ENCODE measurements at regions not wholly inside any gene's neighbourhood (a gene's known extent, or its start where the extent isn't known, plus 50 kb on each side); places are given as distances from the start of the nearest gene placed in this dataset.

DNA sequence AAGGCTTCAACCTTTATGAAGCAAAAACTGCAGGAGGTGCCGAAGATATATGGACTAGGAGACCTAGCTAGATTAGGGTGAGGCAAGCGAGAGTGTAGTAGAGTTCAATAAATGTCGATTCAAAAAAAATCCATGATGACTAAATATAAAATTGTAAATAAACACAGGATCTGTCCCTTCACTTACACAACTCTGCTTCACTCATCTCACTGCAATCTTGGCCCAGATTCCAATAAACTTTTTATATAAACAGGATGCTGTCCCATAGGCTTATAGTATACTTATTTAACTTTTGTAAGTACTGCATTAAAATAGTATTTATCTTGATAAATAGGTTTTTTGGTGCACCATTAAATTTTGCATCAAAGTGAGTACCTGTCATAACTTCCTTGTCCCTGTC is 648.4 kb upstream of the NRSN1 start:
- no peaks in the 10 kb centered on the region for H3K4me1 ChIP-seq (ENCODE audit: control insufficient read depth, insufficient read depth, low read length)
- H3K4me3 ChIP-seq (ENCODE audit: low read depth, low read length): no peak overlapping the region
- ChIA-PET CTCF (no interaction called here), POLR2A (no interaction called here)
- H3K9me3 ChIP-seq (ENCODE audit: control insufficient read depth, insufficient read depth, low read depth, low read length): no peaks in the 10 kb centered on the region
- no peak for TF ChIP-seq ZNF140 (tag by site-specific recombination; IDR thresholded peaks at IDR 0.05)
- TF ChIP-seq ZNF362 (tag by site-specific recombination; IDR thresholded peaks at IDR 0.05): no peak
- no peak for TF ChIP-seq HIC1 (tag by site-specific recombination; IDR thresholded peaks at IDR 0.05)
- TF ChIP-seq PRDM2 (tag by site-specific recombination; IDR thresholded peaks at IDR 0.05; ENCODE audit: borderline replicate concordance): no peak
- TF ChIP-seq YY2 (tag by site-specific recombination; IDR thresholded peaks at IDR 0.05): no peak
- TF ChIP-seq ZNF488 (tag by site-specific recombination; IDR thresholded peaks at IDR 0.05): no peak
- TF ChIP-seq ZNF324 (tag by site-specific recombination; IDR thresholded peaks at IDR 0.05): no peak
- no peak for TF ChIP-seq IKZF3 (tag by site-specific recombination; IDR thresholded peaks at IDR 0.05)
- no peak for TF ChIP-seq ZNF513 (tag by site-specific recombination; IDR thresholded peaks at IDR 0.05)
- TF ChIP-seq ZNF157 (tag by site-specific recombination; IDR thresholded peaks at IDR 0.05): no peak
- no peak for TF ChIP-seq BCL11A (tag by site-specific recombination; IDR thresholded peaks at IDR 0.05; ENCODE audit: low read depth)
- TF ChIP-seq ZSCAN4 (tag by site-specific recombination; IDR thresholded peaks at IDR 0.05): no peak
- TF ChIP-seq ZNF24 (tag by site-specific recombination; IDR thresholded peaks at IDR 0.05): no peak
- no peak for TF ChIP-seq MEIS1 (CRISPR knock-in tag; IDR thresholded peaks at IDR 0.05; ENCODE audit: borderline replicate concordance)
- no peak for TF ChIP-seq ZNF560 (tag by site-specific recombination; IDR thresholded peaks at IDR 0.05; ENCODE audit: borderline replicate concordance)
- TF ChIP-seq ZNF555 (tag by site-specific recombination; conservative IDR thresholded peaks at IDR 0.05): no peak
- no peak overlapping the region for H3K27ac ChIP-seq (ENCODE audit: extremely low read depth, low read depth, low read length)
- no peaks in the 10 kb centered on the region for H3K36me3 ChIP-seq (ENCODE audit: control insufficient read depth in 2 of 2, insufficient read depth in 1 of 2, low read length in 2 of 2)
